ENCODE measurements at regions not wholly inside any gene's neighbourhood (a gene's known extent, or its start where the extent isn't known, plus 50 kb on each side); places are given as distances from the start of the nearest gene placed in this dataset.
"Not testable (repeated sequence)": the region's sequence is repeated elsewhere in the genome, so short reads cannot be mapped to it uniquely, and the experiment has no call there.

GRCh38 chr21:13923175-13923574, 287.6 kb downstream of the LIPI start:
- not testable (repeated sequence) for DNase-seq (ENCODE audit: low spot score)

GRCh38 chr21:13921455-13921854, 289.3 kb downstream of the LIPI start:
- DNase-seq (ENCODE audit: low spot score): not testable (repeated sequence)

DNA sequence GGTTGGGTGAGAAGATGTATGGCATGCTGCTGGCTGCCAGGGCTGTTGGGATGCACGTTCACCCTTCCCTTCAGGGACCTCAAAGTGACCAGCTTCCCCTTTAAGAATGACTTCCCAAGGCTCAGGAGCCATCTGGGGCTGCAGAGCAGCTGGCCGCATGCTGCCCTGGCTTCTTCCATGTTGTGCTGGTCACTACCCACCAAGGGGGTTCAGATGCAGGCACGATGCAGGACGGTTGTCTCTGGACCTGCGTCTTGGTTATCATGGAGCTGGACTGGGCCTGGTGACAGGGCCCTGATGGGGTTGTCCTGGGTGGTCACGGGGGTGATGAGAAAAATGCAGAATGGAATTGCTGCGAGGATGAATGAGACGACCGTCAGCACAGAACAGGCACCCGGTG, 297.8 kb downstream of the POTED start:
- DNase-seq (ENCODE audit: low spot score): not testable (repeated sequence)

DNA sequence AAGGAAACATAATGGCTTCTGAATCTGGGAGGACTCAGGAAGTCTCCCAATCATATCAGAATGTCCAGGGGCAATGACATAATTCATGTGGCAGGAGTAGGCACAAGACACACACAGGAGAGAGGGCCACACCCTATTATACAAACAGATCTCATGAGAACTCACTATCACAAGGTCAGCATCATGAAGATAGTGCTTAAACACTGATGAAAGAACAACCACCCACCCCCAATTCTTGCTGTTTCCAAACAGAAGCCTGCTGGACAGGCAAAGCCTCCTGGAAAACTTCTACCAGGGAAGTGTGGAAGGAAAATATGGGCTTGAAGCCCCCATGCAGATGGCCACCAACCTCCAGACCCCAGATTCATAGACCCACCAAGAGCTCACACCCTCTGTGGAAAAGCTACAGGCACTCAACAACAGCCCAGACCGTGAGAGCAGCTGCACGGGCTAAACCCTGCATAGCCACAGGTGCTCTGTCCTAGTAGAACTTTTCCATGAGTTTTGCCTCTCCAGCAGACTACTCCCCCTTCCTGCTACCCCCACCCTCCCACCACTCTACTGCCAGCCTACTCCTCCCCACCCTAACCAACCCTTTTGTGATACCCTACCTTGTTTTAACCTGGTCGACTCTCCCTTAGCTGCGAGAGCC, 287.1 kb downstream of the POTED start:
- DNase-seq (ENCODE audit: low spot score): not testable (repeated sequence)

- not testable (repeated sequence) for DNase-seq (ENCODE audit: low spot score)
Measured at GRCh38 chr21:13893617-13894016, 284.0 kb downstream of the POTED start.

- DNase-seq (ENCODE audit: low spot score): not testable (repeated sequence)
Measured at GRCh38 chr21:13893025-13893424, 283.4 kb downstream of the POTED start.

DNA sequence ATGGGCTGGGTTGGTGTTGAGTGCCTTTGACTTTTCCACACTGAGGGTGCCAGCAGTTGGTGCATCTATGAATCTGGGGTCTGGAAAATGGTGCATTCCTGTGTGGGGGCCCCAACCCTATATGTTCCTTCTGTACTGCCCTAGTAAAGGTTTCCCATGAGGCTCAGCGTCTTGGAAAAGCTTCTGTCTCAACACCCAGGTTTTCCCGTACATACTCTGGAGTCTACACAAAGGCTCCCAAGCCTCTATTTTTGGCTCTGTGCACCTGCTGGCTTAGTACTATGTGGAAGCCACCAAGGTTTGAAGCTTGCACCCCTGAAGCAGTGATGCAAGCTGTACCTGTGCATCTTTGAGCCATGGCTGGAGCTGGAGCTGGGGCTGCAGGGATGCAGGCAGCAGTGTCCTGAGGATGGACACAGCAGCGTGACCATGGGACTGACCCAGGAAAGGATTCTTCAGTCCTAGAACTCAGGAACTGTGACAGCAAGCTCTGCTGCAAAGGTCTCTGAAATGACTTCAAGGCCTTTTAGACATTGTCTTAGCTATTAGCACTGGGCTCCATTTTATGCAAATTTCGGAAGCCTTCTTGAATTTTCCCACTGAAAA, 282.7 kb downstream of the POTED start:
- DNase-seq (ENCODE audit: low spot score): not testable (repeated sequence)

GRCh38 chr21:13889176-13889575, 279.6 kb downstream of the POTED start:
- not testable (repeated sequence) for DNase-seq (ENCODE audit: low spot score)

DNA sequence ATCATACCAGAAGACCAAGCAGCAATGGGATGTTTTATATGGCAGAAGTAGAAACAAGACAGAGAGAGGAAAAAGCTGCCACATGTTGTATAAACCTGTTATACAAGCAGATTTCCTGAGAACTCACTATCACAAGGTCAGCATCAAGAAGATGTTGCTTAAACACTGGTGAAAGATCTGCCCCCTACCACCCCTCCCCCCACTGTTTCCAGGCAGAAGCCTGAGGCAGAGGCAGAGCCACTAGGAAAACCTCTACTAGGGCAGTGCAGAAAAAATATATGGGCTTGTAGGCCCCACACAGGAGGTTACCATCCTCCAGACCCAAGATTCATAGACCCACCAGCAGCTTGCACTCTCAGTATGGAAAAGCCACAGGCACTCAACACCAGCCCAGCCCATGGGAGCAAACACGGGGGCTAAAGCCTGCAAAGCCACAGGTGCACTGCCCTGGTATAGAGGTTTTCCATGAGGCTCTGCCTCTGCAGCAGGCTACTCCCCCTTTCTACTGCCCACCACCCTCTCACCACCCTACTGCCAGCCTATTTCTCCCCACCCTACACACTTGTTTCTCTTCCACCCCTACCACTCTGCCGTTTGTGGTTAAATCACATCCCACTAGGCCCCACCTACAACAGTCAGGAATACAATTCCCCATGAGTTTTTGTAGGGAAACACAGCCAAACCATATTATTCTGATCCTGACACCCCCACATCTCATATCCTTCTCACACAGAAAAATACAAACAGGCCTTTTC, 274.2 kb downstream of the POTED start:
- DNase-seq (ENCODE audit: low spot score): not testable (repeated sequence)

- DNase-seq (ENCODE audit: low spot score): not testable (repeated sequence)
Measured at GRCh38 chr21:13877503-13877902, 267.9 kb downstream of the POTED start.

- not testable (repeated sequence) for DNase-seq (ENCODE audit: low spot score)
Measured at GRCh38 chr21:13876999-13877398, 267.4 kb downstream of the POTED start.

DNA sequence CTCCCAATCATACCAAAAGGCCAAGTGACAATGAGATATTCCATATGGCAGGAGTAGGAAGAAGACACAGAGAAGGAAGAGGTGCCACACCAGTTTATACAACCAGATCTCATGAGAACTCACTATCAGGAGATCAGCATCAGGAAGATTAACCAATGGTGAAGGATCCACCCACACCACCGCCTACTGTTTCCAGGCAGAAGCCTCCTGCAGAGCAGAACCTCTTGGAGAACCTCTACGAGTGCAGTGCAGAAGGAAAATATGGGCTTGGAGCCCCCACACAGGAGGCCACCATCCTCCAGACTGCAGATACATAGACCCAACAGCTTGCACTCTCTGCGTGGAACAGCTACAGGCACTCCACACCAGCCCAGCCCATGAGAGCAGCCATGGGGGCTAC, 264.4 kb downstream of the POTED start:
- not testable (repeated sequence) for DNase-seq (ENCODE audit: low spot score)

DNA sequence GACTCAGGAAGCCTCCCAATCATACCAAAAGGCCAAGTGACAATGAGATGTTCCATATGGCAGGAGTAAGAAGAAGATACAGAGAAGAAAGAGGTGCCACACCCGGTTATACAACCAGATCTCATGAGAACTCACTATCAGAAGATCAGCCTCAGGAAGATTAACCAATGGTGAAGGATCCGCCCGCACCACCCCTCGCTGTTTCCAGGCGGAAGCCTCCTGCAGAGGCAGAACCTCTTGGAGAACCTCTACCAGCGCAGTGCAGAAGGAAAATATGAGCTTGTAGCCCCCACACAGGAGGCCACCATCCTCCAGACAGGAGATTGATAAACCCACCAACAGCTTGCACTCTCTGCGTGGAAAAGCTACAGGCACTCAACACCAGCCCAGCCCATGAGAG, 245.1 kb downstream of the POTED start:
- no peak for DNase-seq (ENCODE audit: low spot score)

GRCh38 chr21:13850808-13851207, 241.2 kb downstream of the POTED start:
- DNase-seq (ENCODE audit: low spot score): not testable (repeated sequence)

- DNase-seq (ENCODE audit: low spot score): not testable (repeated sequence)
Measured at GRCh38 chr21:13849489-13849888, 239.9 kb downstream of the POTED start.

- not testable (repeated sequence) for DNase-seq (ENCODE audit: low spot score)
Measured at GRCh38 chr21:13846718-13847117, 237.1 kb downstream of the POTED start.

DNA sequence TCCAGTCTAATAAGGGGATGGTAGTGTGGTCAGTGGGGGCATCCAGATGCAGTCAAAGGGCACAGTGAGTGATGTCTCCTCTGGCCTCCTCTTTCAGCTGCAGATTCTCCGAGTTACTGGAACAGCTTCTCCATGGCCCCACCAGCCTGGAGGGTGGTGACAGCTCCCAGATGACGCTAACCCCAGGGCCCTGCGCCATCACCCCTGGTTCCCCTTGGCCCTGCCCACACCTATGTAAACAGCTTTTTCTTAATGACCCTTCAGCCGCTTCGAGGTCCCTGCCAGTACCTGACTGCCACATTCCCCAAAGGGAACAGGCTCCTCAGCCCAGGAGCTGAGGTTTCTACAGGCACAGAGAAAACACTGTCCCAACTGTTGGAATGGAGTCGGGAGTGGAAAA, 235.0 kb downstream of the POTED start:
- DNase-seq (ENCODE audit: low spot score): not testable (repeated sequence)

DNA sequence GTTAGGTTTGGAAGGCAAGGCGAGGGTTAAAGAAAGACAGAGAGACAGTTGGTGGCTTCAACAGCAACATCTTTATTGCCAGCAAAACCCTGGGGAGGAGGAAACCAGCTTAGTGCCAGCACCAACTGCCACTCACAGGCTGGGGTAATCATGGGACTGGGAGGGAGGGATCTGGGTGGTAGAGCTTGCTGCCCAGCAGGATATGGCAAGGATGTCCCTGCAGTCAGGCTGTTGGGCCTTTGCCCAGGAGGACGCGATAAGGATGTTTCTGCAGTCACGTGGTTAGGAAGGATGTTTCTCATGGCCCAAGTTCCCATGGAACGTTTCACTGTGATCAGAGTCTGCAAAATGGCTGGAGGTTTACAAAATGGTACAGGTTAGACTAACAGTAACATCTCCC, 233.5 kb downstream of the POTED start:
- DNase-seq (ENCODE audit: low spot score): not testable (repeated sequence)

DNA sequence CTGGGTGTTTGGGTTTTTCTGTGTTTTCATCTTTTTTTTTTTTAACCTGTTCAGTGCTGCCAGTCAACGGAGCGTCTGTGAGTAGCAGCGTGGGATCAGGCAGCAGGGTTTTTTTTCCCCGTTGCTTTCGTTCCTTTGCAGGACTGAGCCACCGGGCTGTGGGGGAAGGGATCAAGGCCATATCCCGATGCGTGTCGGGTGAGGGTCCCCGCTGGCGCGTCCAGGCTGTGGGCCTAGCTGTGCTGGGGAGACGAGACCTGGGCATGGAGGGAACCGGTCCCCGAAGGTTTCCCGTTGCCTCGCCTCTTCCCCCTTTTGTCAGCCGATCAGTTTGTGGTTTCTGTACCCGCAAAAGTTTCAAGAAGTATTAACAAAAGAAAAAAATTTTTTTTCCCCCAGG, 218.1 kb downstream of the POTED start:
- not testable (repeated sequence) for DNase-seq (ENCODE audit: low spot score)

DNA sequence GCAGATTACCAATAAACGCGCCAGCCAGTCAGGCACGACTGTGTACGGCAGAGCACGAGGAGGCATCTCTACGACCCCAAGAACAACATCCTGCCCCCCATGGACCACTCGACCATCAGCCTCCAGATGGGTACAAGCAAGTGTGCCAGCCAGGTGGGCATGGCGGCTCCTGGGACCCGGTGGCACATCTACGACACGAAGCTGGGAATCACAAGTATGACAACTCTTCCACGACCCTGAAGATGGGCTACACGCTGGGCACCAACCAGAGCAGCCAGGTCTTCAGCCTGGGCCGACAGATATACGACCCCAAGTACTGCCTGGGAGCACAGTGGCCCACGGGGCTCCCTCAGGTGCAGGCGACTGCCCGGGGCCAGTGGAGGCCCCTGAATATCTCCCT, 217.6 kb downstream of the POTED start:
- DNase-seq (ENCODE audit: low spot score): no peak

DNA sequence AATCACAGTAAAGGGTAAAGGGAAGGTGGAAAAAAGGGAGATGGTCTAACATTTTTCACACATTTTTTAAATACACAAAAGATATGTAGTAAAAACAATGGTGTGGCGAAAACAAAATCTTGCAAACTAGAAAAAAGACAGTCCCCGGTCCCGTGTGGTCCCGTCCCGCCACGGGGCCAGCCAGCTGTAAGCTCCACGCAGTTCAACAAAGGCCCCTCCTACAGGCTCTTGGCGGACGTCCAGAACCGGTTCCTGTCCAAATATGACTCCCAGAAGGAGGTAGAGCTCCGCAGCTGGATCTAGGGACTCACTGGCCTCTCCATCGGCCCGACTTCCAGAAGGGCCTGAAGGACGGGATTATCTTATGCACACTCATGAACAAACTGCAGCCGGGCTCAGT, 216.9 kb downstream of the POTED start:
- DNase-seq (ENCODE audit: low spot score): not testable (repeated sequence)

DNA sequence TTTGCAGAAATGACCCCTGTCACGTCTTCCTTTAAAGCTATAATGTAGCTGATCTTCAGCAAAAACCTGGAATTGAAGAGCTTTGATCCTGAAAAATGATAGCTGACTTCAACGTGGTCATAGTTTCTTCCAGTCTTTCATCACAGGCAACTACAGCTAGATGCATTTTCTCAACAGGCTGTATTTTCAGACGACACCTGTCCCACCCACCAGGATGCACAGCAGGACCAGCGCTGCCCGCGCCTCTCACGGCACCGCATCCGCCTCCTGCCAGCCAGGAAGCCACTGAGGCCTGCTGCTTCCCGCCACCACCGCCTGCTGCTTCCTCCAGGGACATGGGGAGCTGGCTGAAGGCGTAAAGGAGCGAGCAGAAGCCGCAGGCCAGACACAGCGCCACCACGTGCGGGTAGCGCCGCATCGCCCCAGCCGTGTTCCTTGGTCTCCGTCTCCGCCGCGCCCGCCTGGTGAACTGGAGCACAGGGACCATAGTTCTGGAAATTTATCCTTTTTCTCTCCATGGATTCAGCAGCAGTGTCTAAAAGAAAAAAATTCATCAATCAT, 215.7 kb downstream of the POTED start:
- not testable (repeated sequence) for DNase-seq (ENCODE audit: low spot score)

GRCh38 chr21:13820286-13820685, 210.7 kb downstream of the POTED start:
- not testable (repeated sequence) for DNase-seq (ENCODE audit: low spot score)

All from NAMALWA (cell line).